NB4 (cell line): ENCODE measurements at regions not wholly inside any gene's neighbourhood (a gene's known extent, or its start where the extent isn't known, plus 50 kb on each side); places are given as distances from the start of the nearest gene placed in this dataset.

Source experiments
- CTCF ChIP-seq: IDR thresholded peaks from one replicate; pipeline ENCODE4 v1.5.1; 2012; ENCODE audit warnings: low read depth, low read length
- MAX ChIP-seq: IDR thresholded peaks from 2 replicates; pipeline ENCODE4 v1.6.1; 2011; ENCODE audit warnings: low read depth, low read length
- POLR2A ChIP-seq: IDR thresholded peaks from 2 replicates; pipeline ENCODE4 v1.6.1; 2011; ENCODE audit warnings: mild to moderate bottlenecking; ENCODE audit not compliant: insufficient read length; ENCODE audit errors: extremely low read depth

GRCh38 chr11:28666632-28667031 is 558.4 kb downstream of the METTL15 start:
- no peak for TF ChIP-seq MAX
- TF ChIP-seq CTCF, result no peak
- TF ChIP-seq POLR2A, result no peak
